GM19025 (cell line): ENCODE measurements at regions not wholly inside any gene's neighbourhood (a gene's known extent, or its start where the extent isn't known, plus 50 kb on each side); places are given as distances from the start of the nearest gene placed in this dataset.
"Not testable (repeated sequence)": the region's sequence is repeated elsewhere in the genome, so short reads cannot be mapped to it uniquely, and the experiment has no call there.

Source experiments
- ATAC-seq: cut with Tn5 transposase; IDR thresholded peaks from one replicate; pipeline ENCODE4 v1.9.1; 2021; ENCODE audit warnings: mild to moderate bottlenecking, low read depth, moderate library complexity; ENCODE audit not compliant: unreplicated experiment

- no peak for ATAC-seq
Observed at GRCh38 chr11:38759394-38759793, 2161.4 kb upstream of the RAG2 start.

- no peak for ATAC-seq
Observed at GRCh38 chr11:38756537-38756936, 2158.5 kb upstream of the RAG2 start.

- no peak for ATAC-seq
Observed at GRCh38 chr11:38751421-38751820, 2153.4 kb upstream of the RAG2 start.

GRCh38 chr11:38746516-38746915, 2148.5 kb upstream of the RAG2 start:
- not testable (repeated sequence) for ATAC-seq

GRCh38 chr11:38723361-38723760, 2125.3 kb upstream of the RAG2 start:
- ATAC-seq: no peak

GRCh38 chr11:38721586-38722315, 2123.7 kb upstream of the RAG2 start:
- no peak for ATAC-seq

GRCh38 chr11:38718659-38719058, 2120.6 kb upstream of the RAG2 start:
- ATAC-seq: no peak

GRCh38 chr11:38718049-38718448, 2120.0 kb upstream of the RAG2 start:
- no peak for ATAC-seq

GRCh38 chr11:38711110-38711509, 2113.1 kb upstream of the RAG2 start:
- no peak for ATAC-seq

- no peak for ATAC-seq
Observed at GRCh38 chr11:38710262-38710661, 2112.2 kb upstream of the RAG2 start.

- no peak for ATAC-seq
Observed at GRCh38 chr11:38700111-38700510, 2102.1 kb upstream of the RAG2 start.

GRCh38 chr11:38693306-38693705, 2095.3 kb upstream of the RAG2 start:
- no peak for ATAC-seq

GRCh38 chr11:38690211-38690610, 2092.2 kb upstream of the RAG2 start:
- not testable (repeated sequence) for ATAC-seq

- no peak for ATAC-seq
Observed at GRCh38 chr11:38687008-38687407, 2089.0 kb upstream of the RAG2 start.

- no peak for ATAC-seq
Observed at GRCh38 chr11:38683484-38683883, 2085.4 kb upstream of the RAG2 start.

- ATAC-seq: no peak
Observed at GRCh38 chr11:38680746-38681145, 2082.7 kb upstream of the RAG2 start.

- ATAC-seq: no peak
Observed at GRCh38 chr11:38680166-38680565, 2082.1 kb upstream of the RAG2 start.

- no peak for ATAC-seq
Observed at GRCh38 chr11:38672445-38672844, 2074.4 kb upstream of the RAG2 start.

- ATAC-seq: no peak
Observed at GRCh38 chr11:38667359-38667758, 2069.3 kb upstream of the RAG2 start.

- no peak for ATAC-seq
Observed at GRCh38 chr11:38648604-38649003, 2050.6 kb upstream of the RAG2 start.

- no peak for ATAC-seq
Observed at GRCh38 chr11:38646382-38646781, 2048.3 kb upstream of the RAG2 start.

GRCh38 chr11:38640854-38641253, 2042.8 kb upstream of the RAG2 start:
- ATAC-seq: no peak

GRCh38 chr11:38612701-38613100, 2014.7 kb upstream of the RAG2 start:
- no peak for ATAC-seq
